CD14-positive monocyte (primary cell): ENCODE measurements at regions not wholly inside any gene's neighbourhood (a gene's known extent, or its start where the extent isn't known, plus 50 kb on each side); places are given as distances from the start of the nearest gene placed in this dataset.

ENCODE experiments used
- DNase-seq, 3 donors: peaks; one replicate each; pipeline ENCODE4 v3.0.0-alpha.2; 2011 to 2022
- H2AFZ ChIP-seq: 2 replicates; pipeline ENCODE4 v1.6.0; 2012; ENCODE audit warnings: mild to moderate bottlenecking, low read depth, low read length, inconsistent platforms; ENCODE audit not compliant: insufficient read depth, poor library complexity, severe bottlenecking
- H3K27ac ChIP-seq, 2 donors: 1 replicate in 1 of 2; 2 replicates in 1 of 2; pipeline ENCODE4 v1.5.1; 2012 to 2013; ENCODE audit warnings: low read length in 2 of 2, control low read depth in 1 of 2, inconsistent platforms in 1 of 2, low read depth in 1 of 2, mild to moderate bottlenecking in 1 of 2
- H3K27me3 ChIP-seq, 2 donors: one replicate each; pipeline versions ENCODE4 v1.6.0 to v1.6.1; 2011 to 2013; ENCODE audit warnings: low read length in 2 of 2; ENCODE audit not compliant: control insufficient read depth in 2 of 2, insufficient read depth in 2 of 2
- H3K36me3 ChIP-seq, 2 donors: replicated peaks in 1 of 2; 1 replicate in 1 of 2; 2 replicates in 1 of 2; pipeline versions ENCODE4 v1.5.1 to v1.6.1; 2012 to 2013; ENCODE audit warnings: low read length in 2 of 2, control low read depth in 1 of 2, inconsistent platforms in 1 of 2, mild to moderate bottlenecking in 1 of 2; ENCODE audit not compliant: insufficient read depth in 2 of 2, control insufficient read depth in 1 of 2
- H3K4me1 ChIP-seq, 2 donors: 1 replicate in 1 of 2; 2 replicates in 1 of 2; pipeline versions ENCODE4 v1.5.1 to v1.6.1; 2012 to 2013; ENCODE audit warnings: low read length in 2 of 2, control low read depth in 1 of 2, inconsistent platforms in 1 of 2, mild to moderate bottlenecking in 1 of 2, moderate library complexity in 1 of 2; ENCODE audit not compliant: insufficient read depth in 2 of 2, control insufficient read depth in 1 of 2
- H3K4me2 ChIP-seq: replicated peaks from 2 replicates; pipeline ENCODE3; 2012; ENCODE audit warnings: low read length, moderate library complexity, mild to moderate bottlenecking; ENCODE audit not compliant: poor library complexity, severe bottlenecking; ENCODE audit errors: extremely low read depth
- H3K4me3 ChIP-seq, 3 experiments: fragments of 200-600 bp in 1 of 3; sonication (generic) in 1 of 3; replicated peaks in 1 of 3; 1 replicate in 2 of 3; 2 replicates in 1 of 3; pipeline ENCODE4 v1.5.1; 2011 to 2013; ENCODE audit warnings: low read length in 3 of 3, mild to moderate bottlenecking in 3 of 3, control low read depth in 2 of 3, low read depth in 2 of 3, inconsistent platforms in 1 of 3, moderate library complexity in 1 of 3
- H3K79me2 ChIP-seq: 2 replicates; pipeline ENCODE4 v1.6.0; 2012; ENCODE audit warnings: mild to moderate bottlenecking, control low read depth, inconsistent platforms, low read length, moderate library complexity; ENCODE audit not compliant: insufficient read depth
- H3K9ac ChIP-seq: 2 replicates; pipeline ENCODE4 v1.6.0; 2017; ENCODE audit warnings: low read length, mild to moderate bottlenecking; ENCODE audit not compliant: insufficient read depth, poor library complexity, severe bottlenecking
- H3K9me3 ChIP-seq, 2 donors: replicated peaks in 1 of 2; 1 replicate in 1 of 2; 2 replicates in 1 of 2; pipeline versions ENCODE4 v1.5.1 to v1.6.1; 2012 to 2013; ENCODE audit warnings: low read length in 2 of 2, control low read depth in 1 of 2; ENCODE audit not compliant: control insufficient read depth in 1 of 2, insufficient read depth in 1 of 2
- H4K20me1 ChIP-seq: 2 replicates; pipeline ENCODE4 v1.6.0; 2012; ENCODE audit warnings: mild to moderate bottlenecking, low read length, control low read depth, moderate library complexity; ENCODE audit not compliant: insufficient read depth
- H3K27ac Mint-ChIP-seq, 7 donors: one replicate each; pipeline ENCODE4 v1.8.0; 2020; ENCODE audit warnings: mild to moderate bottlenecking in 7 of 7, mixed read lengths in 7 of 7, moderate library complexity in 6 of 7, inconsistent platforms in 2 of 7
- H3K27me3 Mint-ChIP-seq, 3 donors: one replicate each; pipeline ENCODE4 v1.8.0; 2021 to 2022; ENCODE audit warnings: low read depth in 3 of 3, mild to moderate bottlenecking in 3 of 3, mixed read lengths in 3 of 3, moderate library complexity in 3 of 3, inconsistent platforms in 1 of 3
- H3K36me3 Mint-ChIP-seq, 2 donors: one replicate each; pipeline ENCODE4 v1.8.0; 2020; ENCODE audit warnings: mixed read lengths in 2 of 2, inconsistent platforms in 1 of 2, mild to moderate bottlenecking in 1 of 2
- H3K4me1 Mint-ChIP-seq: one replicate; pipeline ENCODE4 v1.8.0; 2020; ENCODE audit warnings: mild to moderate bottlenecking, mixed read lengths
- H3K4me3 Mint-ChIP-seq, 2 donors: one replicate each; pipeline ENCODE4 v1.8.0; 2020; ENCODE audit warnings: mild to moderate bottlenecking in 2 of 2, mixed read lengths in 2 of 2, moderate library complexity in 1 of 2
- H3K9me3 Mint-ChIP-seq, 7 donors: one replicate each; pipeline ENCODE4 v1.8.0; 2020 to 2022; ENCODE audit warnings: mixed read lengths in 7 of 7, mild to moderate bottlenecking in 6 of 7, moderate library complexity in 6 of 7, inconsistent platforms in 2 of 7
- CTCF ChIP-seq: fragments of 200-600 bp; IDR thresholded peaks from one replicate; pipeline ENCODE4 v1.8.0; 2022; ENCODE audit warnings: antibody characterized with exemption, mild to moderate bottlenecking
- intact Hi-C, 2 donors: fragments of 100-400 bp; cut with micrococcal nuclease; formaldehyde crosslinking; loops; one replicate each; pipeline versions ENCODE4 v1.15.0 to v1.15.1; 2023

DNA sequence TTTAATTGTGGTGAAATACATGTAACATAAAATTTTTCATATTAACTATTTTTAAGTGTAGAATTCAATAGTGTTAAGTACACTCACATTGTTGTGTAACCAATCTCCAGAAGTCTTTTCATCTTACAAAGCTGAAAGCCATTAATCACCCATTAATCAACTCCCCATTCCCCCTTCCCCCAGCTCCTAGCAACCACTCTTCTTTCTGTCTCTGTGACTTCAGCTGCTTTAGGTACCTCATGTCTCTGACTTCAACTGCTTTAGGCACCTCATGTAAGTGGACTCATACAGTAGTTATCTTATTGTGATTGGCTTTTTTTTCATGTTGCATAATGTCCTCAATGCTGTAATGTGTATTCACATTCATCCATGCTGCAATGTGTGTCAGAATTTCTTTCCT, 150.8 kb upstream of the NTM start:
- TF ChIP-seq CTCF: no peak
- H3K9ac ChIP-seq: no peak overlapping the region
- H2AFZ ChIP-seq: no peak overlapping the region
- no peaks in the 10 kb centered on the region for H3K9me3 ChIP-seq
- no peak overlapping the region for H3K27ac ChIP-seq
- no peaks in the 10 kb centered on the region for H3K27me3 ChIP-seq
- H4K20me1 ChIP-seq: no peaks in the 10 kb centered on the region
- H3K4me1 ChIP-seq: no peaks in the 10 kb centered on the region
- Mint-ChIP-seq H3K36me3 (no peaks in the 10 kb centered on the region), H3K4me1 (no peaks in the 10 kb centered on the region), H3K4me3 (no peak overlapping the region), H3K27me3 (peaks cover 0 to 5% (median 3%) of the 10 kb centered on the region in 3 donors), H3K27ac (no peak overlapping the region), H3K9me3 (peaks cover 0 to 5% (median 0%) of the 10 kb centered on the region in 7 donors)
- H3K4me3 ChIP-seq: no peak overlapping the region
- no peaks in the 10 kb centered on the region for H3K79me2 ChIP-seq
- no peak overlapping the region for H3K4me2 ChIP-seq
- intact Hi-C loops: no loop called here
- DNase-seq: no peak
- H3K36me3 ChIP-seq: no peaks in the 10 kb centered on the region

- H3K27ac ChIP-seq: no peak overlapping the region
- no peaks in the 10 kb centered on the region for H4K20me1 ChIP-seq
- H3K4me1 Mint-ChIP-seq: no peaks in the 10 kb centered on the region
- no peak overlapping the region for H3K4me2 ChIP-seq
- no peaks in the 10 kb centered on the region for H3K9me3 ChIP-seq
- no peak overlapping the region for H3K4me3 Mint-ChIP-seq
- H3K4me3 ChIP-seq: no peak overlapping the region
- no peaks in the 10 kb centered on the region for H3K36me3 Mint-ChIP-seq
- H3K4me1 ChIP-seq: no peaks in the 10 kb centered on the region
- TF ChIP-seq CTCF: no peak
- H2AFZ ChIP-seq: no peak overlapping the region
- no peak overlapping the region for H3K9ac ChIP-seq
- H3K27ac Mint-ChIP-seq: no peak overlapping the region
- peaks cover 0 to 7% (median 0%) of the 10 kb centered on the region in 7 donors for H3K9me3 Mint-ChIP-seq
- intact Hi-C loops: no loop called here
- no peak for DNase-seq
- H3K36me3 ChIP-seq: no peaks in the 10 kb centered on the region
- H3K27me3 ChIP-seq: no peaks in the 10 kb centered on the region
- peaks cover 0 to 2% (median 0%) of the 10 kb centered on the region in 3 donors for H3K27me3 Mint-ChIP-seq
- H3K79me2 ChIP-seq: no peaks in the 10 kb centered on the region
These were observed 147.0 kb upstream of the NTM start for GRCh38 chr11:131223198-131223991.
